GM19328 (cell line): ENCODE measurements at regions not wholly inside any gene's neighbourhood (a gene's known extent, or its start where the extent isn't known, plus 50 kb on each side); places are given as distances from the start of the nearest gene placed in this dataset.
"Not testable (repeated sequence)": the region's sequence is repeated elsewhere in the genome, so short reads cannot be mapped to it uniquely, and the experiment has no call there.

Experiments
- ATAC-seq: cut with Tn5 transposase; IDR thresholded peaks from one replicate; pipeline ENCODE4 v1.9.1; 2021; ENCODE audit warnings: mild to moderate bottlenecking, moderate library complexity; ENCODE audit not compliant: unreplicated experiment

GRCh38 chr5:147075187-147075586 lies 159.6 kb upstream of the STK32A start:
- no peak for ATAC-seq

DNA sequence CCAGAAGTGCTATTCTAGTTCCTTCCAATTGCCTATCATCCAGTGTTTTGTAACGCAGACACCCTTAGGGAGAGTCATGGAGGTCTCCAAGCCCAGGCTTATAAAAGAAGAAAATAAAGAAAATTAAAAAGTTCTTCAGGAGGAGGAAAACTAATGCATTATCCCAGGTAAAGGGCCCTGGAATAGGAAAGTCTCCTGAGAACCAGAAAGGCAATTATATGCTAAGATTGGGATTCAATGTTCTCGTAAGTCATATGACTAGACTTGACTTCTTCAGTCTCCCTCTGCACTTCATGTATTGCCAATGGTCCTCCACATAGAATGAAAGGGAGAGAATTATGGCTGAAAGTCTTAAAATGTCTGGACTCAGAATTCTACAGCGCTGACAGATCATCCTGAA lies 154.4 kb upstream of the STK32A start:
- no peak for ATAC-seq

DNA sequence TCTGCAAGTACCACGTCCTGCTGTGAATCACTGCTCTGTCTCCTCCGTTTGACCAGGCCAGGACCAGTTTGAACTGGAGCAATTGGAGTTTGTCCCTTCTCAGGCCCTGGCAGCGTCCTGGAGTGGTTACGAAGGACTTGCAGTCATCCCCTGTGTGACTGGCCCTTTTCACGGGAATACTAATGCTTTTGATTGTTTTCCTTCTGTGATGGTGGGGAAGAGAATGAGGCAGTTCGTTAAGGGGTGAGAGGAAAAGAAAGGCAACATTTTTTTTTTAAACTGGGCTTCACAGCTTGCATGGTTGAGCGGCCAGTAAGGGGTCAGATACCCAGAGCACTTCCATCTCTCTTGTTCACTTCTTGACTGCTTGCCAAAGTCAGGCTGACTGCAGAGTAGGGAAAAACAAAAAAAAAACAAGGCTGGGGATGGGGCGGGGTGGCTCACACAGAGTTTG lies 153.5 kb upstream of the STK32A start:
- ATAC-seq: no peak

DNA sequence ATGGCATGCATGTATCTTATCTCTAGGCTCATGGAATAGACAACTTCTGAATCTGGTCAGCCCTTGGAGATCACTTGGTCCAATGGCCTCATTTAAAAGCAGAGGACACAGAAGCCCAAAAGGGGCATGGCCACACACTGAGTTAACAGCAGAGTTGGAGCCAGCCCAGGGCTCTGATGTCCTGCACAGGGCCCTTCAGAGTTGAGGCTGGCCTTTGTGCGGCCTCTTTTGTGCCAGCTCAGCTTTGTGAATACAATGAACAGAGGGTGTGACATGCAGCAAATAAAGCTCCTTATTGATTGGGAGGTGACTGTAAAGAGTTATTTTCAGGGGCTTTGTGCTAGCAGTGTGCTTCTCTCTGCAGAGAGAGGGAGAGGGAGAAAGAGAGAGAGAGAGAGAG lies 150.1 kb upstream of the STK32A start:
- no peak for ATAC-seq

- no peak for ATAC-seq
Measured at GRCh38 chr5:147085409-147085808, 149.4 kb upstream of the STK32A start.

- ATAC-seq: no peak
Measured at GRCh38 chr5:147092044-147092443, 142.8 kb upstream of the STK32A start.

DNA sequence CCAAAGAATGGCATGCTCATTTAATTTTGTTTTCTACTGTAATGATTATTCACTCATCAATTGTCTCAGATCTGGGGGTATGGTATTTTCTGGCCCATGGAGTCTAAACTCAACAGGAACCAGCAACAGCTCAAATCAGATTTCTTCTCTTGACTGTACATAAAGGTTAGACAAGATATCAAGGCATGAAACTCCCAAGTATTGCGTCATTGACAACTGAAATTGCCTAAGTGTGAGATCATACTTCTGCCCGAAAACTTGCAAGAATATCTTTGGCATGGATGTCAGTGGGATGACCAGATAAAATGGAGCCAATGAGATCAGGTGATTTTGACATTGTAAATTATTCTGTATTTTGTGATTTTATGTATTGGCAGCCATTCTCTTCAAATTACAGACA lies 141.7 kb upstream of the STK32A start:
- no peak for ATAC-seq

GRCh38 chr5:147095740-147096139 lies 139.1 kb upstream of the STK32A start:
- no peak for ATAC-seq

- ATAC-seq: no peak
Measured at GRCh38 chr5:147098233-147098790, 136.5 kb upstream of the STK32A start.

DNA sequence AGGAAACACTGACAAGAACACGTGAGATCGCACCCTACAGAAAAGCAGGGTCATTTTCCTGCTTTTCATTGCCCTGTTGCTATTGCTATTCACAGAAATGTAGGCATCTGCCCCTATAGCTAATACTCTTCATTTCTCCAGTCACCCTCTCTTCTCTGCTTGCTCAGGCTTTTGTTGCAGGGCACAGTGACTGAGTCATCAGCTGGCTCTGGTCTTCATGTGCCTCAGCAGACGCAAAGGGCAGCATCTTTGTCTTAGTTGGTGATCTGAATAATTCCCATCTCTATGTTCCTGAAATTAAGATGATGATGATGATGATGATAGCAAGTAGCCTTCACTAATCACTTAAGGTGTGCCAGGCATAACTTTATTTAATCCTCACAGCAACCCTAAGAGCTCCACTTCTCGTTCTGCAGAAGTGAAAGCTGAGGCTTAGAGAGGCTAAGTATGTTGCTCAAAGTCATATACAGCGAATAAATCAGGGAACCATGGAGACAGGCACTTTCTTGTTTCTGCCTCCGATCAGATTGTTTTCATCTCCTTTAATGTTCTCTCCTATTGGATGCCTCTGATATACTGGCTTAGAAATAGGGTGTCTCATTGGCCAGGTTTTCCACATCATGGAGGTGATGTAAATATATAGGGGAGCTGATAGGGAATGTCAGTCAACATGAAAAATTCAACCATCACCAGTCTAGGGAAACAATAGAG lies 133.0 kb upstream of the STK32A start:
- ATAC-seq: no peak

DNA sequence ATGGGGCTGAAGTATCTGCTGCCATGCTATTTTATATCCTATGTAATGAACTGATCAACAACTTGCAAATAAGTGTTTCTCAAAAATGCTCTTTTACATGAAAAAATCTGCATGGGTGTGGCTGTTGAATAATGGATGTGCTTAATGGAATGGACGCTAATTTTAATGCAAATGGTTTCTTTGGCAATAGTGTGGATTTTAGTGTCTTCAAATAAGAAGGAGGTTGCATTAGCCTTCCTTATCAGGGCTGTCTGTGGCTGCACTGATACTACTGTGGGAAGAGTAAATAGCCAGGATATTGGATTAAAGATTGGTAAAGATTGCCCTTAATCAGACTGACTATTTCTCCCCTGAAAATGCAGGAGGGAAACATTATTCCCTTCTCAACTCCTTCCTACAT lies 121.9 kb upstream of the STK32A start:
- no peak for ATAC-seq

GRCh38 chr5:147113967-147114366 lies 120.9 kb upstream of the STK32A start:
- no peak for ATAC-seq

GRCh38 chr5:147139759-147140158 lies 95.1 kb upstream of the STK32A start:
- ATAC-seq: not testable (repeated sequence)

DNA sequence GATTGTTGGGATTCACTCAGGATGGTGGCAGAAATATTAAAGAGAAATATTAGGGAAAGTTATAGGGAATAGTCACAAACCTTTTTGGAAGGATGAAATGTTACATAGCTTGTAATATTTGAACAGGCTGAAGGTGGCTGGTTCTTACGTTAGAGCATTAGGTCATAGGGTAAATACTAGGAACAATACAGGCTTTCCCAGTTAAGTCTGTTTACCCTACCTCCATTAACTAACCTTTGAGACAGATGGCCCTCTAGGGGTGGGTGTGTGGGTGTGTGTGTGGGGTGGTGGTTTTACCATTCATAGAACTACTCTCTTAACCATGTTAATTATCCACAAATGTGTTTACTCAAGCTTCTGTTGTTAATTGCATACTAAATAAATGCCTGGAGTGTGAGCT lies 94.3 kb upstream of the STK32A start:
- ATAC-seq: no peak

DNA sequence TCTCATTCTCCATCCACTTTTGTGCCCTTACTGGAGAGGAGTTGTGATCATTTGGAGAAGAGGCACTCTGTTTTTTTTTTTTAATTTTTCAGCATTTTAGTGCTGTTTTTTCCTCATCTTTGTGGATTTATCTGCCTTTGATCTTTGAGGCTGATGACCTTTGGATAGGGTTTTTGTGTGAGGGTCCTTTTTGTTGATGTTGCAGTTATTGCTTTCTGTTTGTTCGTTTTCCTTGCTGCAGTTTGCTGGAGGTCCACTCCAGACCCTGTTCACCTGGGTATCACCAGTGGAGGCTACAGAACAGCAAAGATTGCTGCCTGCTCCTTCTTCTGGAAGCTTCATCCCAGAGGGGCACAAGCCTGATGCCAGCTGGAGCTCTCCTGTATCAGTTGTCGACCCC lies 93.2 kb upstream of the STK32A start:
- not testable (repeated sequence) for ATAC-seq

GRCh38 chr5:147143215-147143614 lies 91.6 kb upstream of the STK32A start:
- no peak for ATAC-seq

GRCh38 chr5:147145328-147145727 lies 89.5 kb upstream of the STK32A start:
- ATAC-seq: no peak

- ATAC-seq: no peak
Measured at GRCh38 chr5:147148715-147149114, 86.1 kb upstream of the STK32A start.

GRCh38 chr5:147152086-147152485 lies 82.7 kb upstream of the STK32A start:
- no peak for ATAC-seq

- no peak for ATAC-seq
Measured at GRCh38 chr5:147154809-147155208, 80.0 kb upstream of the STK32A start.

GRCh38 chr5:147156012-147156411 lies 78.8 kb upstream of the STK32A start:
- ATAC-seq: no peak

- no peak for ATAC-seq
Measured at GRCh38 chr5:147160902-147161700, 73.7 kb upstream of the STK32A start.
